HG03439 (cell line): ENCODE measurements at regions not wholly inside any gene's neighbourhood (a gene's known extent, or its start where the extent isn't known, plus 50 kb on each side); places are given as distances from the start of the nearest gene placed in this dataset.

Source experiments
- ATAC-seq: cut with Tn5 transposase; IDR thresholded peaks from one replicate; pipeline ENCODE4 v1.9.1; 2021; ENCODE audit warnings: mild to moderate bottlenecking, moderate library complexity; ENCODE audit not compliant: unreplicated experiment

DNA sequence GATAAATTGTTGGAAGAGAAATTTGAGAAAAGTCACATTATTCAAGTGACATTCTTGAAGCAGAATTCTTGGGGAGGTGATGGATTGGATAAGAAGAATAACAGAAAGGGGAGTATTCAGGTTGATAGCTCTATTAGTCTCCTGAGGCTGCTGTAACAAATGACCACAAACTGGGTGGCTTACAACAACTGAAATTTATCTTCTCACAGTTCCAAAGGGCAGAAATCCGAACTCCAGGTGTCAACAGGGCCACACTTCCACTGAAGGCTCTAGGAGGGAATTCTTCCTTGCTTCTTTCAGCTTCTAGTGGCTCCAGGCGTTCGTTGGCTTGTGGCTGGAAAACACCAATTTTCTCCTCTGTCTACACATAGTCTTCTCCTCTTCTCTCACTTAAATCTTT is 99.8 kb downstream of the TES start:
- no peak for ATAC-seq

DNA sequence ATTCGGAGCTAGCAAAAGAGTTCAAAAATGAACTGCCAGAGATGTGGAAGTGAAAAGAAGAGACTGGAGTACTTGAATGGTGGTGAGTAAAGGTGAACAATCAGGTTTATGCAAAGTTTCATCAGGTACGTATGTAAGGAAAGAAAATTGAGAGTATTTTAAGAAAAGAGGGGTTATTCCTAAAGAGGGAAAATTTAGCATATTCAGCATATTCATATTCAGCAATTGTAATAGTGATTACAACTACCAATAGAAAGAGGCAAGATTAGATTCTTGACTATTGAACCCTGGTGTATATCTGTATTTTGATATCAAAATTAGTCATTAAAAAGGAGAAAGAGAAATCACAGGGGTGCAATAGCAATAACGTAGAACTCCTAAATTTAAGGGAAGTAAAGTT is 100.9 kb downstream of the TES start:
- ATAC-seq, result no peak

DNA sequence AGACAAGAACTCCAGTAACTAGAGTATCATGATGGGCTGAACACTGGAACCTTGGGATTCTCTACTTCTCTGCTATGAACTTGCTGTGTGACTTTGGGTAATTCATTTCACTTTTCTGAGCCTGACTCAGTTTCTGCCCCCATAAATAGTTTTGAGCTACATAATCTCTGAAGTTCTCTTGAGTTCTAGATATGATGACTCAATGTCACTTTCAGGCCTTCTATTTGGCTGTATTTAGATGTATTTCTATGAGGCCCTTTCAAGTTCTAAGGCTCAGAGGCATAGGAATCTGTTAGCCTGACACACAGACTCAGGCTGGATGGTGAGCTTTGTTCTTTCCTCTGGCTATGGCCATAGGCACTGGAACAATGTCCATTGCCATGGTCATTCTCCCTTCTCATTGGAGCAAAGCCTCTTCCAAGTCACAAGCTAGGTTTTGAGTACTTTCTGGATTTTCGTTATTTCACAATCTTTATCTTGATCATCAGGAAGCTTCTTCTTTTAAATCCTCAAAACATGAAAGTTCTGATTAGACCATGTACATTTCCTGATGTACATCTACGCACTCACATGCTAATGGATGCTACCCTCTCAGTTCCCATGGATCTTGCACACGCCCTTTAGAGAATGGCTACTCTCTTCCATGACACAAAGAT is 101.6 kb downstream of the TES start:
- ATAC-seq, result no peak

DNA sequence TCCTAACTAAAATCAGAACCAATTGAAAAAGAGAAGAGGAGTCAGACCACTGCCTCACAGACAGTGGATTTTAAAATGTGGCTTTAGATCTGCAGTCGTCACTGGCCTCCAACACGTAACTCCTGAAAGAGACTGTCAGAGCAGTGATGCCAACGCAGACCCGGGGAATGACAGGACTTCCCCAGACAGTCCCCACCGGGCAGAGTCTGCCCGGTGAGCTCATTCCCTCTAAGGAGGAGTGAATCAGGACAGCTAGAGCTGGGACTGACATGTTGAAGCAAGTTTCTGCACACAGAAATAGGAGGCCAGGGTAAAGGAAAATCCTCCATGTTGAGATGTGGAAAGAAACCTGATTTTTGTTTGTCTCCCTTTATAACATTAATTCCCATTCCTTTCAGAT is 105.0 kb downstream of the TES start:
- ATAC-seq, result no peak

DNA sequence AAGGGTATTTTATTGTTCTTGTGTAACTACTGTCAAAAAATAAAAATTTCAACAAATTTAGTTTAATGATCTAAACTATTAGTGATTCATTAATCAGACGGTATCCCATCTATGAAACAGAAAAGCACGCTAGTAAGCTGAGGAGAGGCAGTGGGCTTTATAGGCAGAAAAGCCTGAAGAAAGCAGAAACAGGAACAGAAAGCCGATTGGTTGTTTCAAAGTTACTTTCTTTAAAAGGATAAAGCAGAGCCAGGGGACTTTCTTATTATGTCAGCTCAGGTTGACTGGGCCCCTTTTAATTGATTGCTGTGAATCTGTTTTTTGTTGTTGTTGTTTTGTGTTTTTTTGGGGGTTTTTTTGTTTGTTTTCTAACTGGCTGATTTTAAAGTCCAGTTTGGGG is 105.5 kb downstream of the TES start:
- no peak for ATAC-seq

DNA sequence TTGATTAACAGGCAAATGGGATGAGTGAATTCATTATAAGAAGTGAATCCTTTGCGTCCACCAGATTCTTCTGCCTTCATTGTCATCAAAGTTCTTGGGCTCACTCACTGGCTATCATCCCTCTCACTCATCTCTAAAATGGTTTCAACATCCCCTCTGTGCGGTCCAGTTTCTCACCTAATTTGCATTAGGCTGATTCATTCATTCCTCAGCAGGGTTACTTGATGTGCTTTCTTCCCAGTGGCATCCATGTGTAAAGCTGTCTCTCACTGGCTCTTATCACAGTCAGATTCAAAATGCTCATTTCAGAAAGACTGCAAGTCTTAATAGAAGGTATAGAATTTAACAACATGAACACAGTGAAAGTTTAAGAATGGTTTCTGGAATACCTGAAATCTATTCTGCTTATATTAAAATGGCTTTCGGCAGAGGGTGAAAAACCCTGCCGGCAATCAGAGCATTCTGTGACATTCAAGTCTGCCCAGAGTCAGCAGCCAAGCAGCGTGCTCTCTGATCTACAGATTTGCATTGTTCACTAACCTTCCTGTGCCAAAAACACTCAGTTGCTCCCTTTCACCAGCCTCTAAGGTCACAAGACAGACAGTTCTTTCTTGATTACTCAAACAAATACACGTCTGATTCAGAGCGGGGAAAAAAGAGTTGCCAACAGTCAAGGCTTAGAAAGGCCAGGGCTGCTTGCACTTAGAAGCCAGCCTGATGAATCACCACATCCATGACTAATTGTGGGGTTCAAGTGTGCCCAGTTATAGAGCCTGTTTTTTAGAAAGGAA is 106.7 kb downstream of the TES start:
- peak; percentile 95 for ATAC-seq

DNA sequence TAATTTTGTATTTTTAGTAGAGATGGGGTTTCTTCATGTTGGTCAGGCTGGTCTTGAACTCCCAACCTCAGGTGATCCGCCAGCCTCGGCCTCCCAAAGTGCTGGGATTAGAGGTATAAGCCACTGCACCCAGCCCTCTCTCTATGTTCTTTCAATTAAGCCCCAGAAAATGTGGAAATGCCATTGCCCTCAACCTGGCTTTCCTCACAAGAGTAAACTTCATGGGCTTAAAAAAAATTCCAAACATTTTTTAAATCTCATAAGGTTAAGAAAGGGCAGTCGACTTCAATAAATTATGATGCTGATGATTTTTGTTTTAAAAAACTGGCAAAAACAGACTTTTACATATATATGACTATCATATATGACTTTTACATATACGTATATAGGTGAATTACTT is 107.6 kb downstream of the TES start:
- no peak for ATAC-seq

DNA sequence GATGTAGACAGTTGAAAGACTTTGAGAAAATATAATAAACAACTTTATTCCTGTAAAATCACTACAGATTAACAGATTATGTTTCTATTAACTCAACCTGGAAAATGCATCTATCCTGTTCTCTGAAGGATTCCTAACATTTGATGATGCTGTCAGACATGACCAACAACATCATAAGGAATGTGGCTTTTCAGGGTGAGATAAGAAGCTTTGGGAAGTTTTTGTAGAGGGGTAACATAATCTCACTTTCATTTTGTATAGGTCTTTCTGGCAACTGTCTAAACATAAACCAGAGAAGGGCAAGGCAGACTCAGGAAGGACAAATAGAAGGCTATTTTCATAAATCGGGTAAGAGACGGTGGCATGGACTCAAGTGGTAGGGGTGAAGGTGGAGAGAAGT is 112.2 kb downstream of the TES start:
- no peak for ATAC-seq

DNA sequence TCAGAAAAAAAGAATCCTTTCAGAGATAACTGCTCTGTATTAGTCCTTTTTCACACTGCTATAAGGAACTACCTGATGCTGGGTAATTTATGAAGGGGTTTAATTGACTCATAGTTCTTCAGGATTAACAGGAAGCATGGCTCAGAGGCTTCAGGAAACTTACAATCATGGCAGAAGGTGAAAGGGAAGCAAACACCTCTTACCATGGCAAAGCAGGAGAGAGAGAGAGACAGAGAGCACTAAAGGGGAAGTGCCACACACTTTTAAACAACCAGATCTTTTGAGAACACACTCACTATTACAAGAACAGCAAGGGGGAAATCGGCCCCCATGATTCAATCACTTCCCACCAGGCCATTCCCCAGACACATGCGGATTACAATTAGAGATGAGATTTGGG is 114.2 kb downstream of the TES start:
- ATAC-seq, result no peak

DNA sequence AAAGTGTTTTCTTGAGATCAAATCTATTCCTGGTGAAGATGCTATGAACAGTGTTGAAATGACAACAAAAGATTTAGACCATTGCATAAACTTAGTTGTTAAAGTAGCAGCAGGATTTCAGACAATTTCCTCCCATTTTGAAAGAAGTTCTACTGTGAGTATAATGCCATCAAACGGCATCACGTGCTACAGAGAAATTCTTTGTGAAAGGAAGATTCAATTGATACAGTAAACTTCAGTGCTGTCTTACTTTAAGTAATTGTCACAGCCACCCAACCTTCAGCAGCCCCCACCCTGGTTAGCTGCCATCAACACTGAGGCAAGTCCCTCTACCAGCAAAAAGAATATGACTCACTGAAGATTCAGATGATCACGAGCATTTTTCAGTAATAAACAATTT is 115.2 kb downstream of the TES start:
- no peak for ATAC-seq

DNA sequence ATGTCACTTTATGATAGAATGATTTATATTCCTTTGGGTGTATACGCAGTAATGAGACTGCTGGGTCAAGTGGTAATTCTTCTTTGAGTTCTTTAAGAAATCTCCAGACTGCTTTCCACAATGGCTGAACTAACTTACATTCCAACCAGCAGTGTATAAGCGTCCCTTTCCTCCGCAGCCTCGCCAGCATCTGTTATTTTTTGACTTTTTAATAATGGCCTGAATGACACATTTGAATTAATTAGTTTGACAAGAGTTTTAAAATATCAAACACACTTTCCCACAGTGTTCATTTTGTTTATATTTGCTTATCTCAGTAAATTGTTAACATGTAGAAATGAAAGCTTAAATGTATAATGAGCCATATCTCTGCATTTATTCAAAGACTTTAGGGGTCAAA is 116.8 kb downstream of the TES start:
- ATAC-seq, result no peak

DNA sequence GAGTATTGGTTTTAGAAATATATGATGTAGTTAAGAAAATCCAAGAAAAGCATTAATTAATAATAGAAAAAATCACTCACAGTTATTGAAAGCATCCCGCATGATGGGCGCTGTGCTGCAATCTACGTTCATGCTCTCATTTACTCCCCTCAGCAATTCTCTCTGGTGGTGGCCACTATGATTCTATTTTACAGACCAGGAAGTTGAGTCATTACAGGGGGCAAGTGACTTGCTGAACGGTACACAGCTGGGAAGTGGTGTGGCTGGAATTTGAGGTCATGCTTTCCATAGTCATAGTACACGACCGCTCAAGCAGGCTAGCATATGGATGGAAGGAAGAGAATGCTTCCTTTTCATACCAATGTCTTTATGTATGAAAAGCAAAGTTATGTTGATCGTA is 117.4 kb downstream of the TES start:
- no peak for ATAC-seq

DNA sequence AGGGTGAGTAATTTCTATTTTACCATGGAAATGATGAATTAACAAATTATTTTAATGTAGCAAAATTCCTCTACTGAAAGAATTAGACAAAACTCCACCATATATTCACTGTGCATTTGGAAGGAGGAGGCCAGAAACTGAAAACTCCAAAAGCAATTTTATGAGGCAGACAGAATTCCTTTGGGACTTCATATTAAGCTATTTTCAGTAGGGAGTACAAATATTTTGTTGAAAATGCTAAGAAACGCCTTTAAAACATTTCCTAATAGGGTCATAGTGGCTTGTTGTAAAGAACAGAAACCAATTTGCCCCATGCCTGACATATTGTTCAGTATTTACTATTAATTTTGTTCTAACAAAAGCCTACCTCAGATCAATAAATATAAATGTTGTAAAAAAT is 117.8 kb downstream of the TES start:
- ATAC-seq, result no peak

DNA sequence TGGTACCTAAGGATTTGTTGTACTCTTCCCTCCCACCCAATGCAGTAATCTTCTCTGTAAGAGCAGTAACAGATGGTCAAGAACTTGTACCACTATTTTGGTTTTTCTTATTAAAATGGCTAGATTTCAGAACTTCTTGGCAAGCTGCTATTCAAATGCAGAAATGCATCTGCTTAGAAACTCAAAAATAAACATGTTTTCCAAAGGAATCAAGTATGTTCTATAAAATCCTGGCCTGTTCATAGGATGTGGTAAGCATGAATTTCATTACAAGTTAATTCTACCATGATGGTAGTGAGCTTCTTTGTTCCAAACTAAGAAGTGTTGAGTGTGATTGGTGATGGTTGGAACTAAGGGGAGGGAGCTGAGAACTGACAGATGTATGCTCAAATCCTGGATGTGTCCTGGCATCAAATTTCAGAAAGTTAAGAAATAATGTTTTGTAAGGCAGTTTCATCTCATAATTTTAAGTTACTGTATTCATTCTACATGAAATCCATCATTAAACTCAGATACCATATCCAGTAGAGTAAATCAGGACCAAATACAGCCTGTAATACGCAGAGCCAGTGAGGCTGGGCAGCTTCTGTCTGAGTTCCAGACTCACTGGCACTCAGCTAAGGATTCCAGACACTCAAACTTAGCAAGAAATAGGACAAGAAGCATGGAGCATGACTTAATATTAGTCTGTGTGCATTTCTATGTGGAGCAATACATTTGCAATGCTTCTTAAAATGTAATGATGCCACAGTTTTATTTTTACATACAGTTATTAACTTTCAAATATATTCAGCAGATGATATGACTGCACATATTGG is 119.6 kb downstream of the TES start:
- no peak for ATAC-seq

DNA sequence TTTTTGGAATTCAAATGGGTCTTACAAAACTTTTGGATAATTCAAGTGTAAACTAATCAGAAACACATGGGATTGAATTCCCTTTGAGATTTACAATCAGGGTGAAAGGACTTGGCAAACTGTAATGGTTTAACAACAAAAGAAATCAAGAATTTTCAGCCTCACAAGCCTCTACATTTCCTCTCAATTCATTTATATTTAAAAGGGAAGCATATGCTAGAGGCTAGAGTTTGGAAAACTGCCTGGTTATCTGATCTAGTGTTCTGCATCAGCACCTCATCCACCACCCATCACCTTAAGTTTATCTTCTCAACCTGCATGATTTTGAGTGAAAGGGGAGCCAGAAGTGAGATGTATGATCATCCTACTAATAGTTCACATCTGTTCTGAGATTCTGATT is 120.7 kb downstream of the TES start:
- no peak for ATAC-seq

DNA sequence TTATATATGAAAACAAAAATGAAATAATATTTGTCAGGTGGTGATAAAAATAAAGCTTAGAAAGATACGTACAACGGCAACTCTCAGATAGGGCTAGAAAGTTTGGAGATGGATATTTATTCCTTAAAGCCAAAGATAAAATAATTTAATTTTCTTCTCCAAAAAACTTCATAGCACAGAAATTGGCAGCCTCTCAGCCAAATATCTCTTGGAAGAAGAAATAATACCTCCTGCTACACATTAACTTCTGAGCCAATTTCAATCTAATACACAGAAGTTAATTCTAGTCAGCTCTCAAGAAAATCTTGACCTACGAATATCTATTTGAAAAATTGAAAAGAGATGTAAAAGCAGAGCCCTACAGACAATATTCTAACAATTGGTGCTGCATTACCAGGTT is 122.4 kb downstream of the TES start:
- ATAC-seq, result no peak

DNA sequence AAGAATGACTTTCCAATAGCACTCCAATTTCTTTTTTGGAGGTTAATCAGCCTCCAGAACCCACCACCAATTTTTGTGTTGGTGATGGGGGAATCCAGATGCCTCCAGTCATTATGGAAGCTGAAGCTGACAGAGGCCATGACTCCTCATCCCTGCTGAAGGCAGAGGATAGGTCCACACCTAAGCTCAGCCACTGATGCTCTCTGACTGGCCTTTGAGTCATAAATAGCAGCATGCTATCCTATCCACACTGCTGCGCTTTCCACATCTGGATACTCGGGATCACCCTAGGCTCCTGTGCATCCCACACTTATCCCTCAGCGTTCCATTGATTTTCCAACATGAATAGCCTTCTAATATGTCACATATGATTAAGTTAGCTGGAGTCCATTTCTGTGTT is 124.2 kb downstream of the TES start:
- ATAC-seq, result no peak

DNA sequence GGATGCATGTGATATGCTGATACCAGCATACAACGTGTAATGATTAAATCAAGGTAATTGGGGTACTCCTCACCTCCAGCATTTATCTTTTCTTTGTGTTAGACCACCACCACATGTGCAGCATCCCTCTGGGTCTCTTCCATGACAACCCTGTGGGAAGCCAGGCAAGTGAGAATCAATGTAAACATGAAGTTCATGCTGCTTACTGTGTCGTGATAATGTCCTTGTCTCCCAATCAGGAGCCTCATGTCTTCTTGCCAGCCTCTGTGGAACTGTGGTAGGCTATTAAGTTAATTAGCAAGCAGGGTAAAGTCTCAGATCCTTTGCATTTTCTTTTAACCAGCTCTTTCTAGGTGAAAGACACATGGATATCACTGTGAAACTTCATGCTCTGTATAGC is 126.7 kb downstream of the TES start:
- ATAC-seq, result no peak

DNA sequence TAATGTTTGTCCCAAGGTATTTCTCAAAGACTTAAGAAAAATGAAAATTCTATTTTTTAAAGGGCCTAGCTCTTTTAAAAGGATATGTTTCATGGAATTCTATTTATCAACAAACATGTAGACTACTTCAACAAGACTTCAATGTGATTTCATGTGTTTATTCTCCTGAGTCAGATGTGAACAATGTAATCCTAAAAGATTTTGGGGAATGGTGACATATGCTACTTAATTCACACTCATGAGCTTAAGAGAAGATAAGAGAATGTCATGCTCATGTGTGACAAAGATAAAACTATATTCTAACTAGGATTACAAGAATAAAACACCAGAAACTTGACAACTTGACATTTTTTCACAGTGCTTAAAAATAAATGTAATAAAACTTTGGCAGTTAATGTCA is 127.5 kb downstream of the TES start:
- ATAC-seq, result no peak

DNA sequence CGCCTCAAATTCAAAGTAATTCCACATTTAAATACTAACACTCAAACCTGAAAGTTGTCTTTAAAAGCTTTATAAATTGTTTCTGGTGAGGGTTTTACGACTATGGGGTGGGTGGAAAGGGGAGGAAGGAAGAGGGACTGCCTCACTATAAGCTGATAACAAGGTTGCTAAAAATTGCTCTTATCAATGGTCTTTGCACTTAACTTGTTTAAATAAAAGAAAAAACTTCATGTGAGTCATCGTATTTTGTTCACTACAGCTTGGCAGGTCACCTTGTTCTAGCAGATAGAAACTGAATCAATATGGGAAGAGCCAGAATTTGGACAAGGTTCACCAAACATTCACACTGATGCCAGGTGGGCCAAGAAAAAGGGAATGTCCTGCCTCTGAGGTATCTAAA is 129.2 kb downstream of the TES start:
- no peak for ATAC-seq

DNA sequence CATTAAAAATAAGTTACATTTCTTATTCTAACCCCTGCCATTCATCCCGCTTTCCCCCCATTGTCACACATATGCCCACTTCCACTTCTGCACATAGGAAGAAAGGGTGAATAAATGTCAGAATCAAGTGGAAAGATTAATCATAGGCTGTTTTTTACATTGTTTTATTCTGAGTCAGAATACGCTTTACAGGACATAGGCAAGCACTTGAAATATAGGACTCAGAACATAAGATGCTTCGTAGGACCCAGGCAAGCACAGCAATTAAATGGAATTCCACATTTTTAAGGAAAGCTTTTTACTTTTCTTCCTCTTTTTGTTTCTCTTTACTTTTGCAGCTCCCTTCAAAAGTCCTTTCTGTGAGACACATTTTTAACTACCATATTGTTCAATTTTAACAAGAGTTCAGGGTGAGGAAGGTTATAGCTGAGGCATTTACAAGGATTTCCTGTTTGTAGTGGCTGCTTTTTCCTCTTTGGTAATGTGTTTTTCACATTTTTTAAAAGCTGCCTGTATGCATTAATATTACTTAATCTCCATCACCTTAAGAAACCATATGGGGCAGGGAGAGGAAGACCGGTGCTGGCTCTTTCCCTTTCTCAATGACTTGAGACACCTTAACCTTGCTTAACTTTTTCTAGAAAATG is 130.0 kb downstream of the TES start:
- no peak for ATAC-seq
